HuH-7.5 (cell line): ENCODE measurements at regions not wholly inside any gene's neighbourhood (a gene's known extent, or its start where the extent isn't known, plus 50 kb on each side); places are given as distances from the start of the nearest gene placed in this dataset.
"Not testable (repeated sequence)": the region's sequence is repeated elsewhere in the genome, so short reads cannot be mapped to it uniquely, and the experiment has no call there.

Source experiments
- DNase-seq: peaks from one replicate; pipeline ENCODE4 v3.0.0; 2011; ENCODE audit warnings: low spot score

GRCh38 chr18:9017905-9018227, 84.6 kb upstream of the NDUFV2 start:
- DNase-seq: no peak

- DNase-seq: no peak
These were observed 83.4 kb upstream of the NDUFV2 start for GRCh38 chr18:9019135-9019534.

GRCh38 chr18:9020221-9020620, 82.3 kb upstream of the NDUFV2 start:
- no peak for DNase-seq

- DNase-seq: no peak
These were observed 81.0 kb upstream of the NDUFV2 start for GRCh38 chr18:9021458-9021857.

- DNase-seq: no peak
These were observed 79.9 kb upstream of the NDUFV2 start for GRCh38 chr18:9022397-9023155.

GRCh38 chr18:9024031-9024646, 78.4 kb upstream of the NDUFV2 start:
- not testable (repeated sequence) for DNase-seq

- no peak for DNase-seq
These were observed 77.2 kb upstream of the NDUFV2 start for GRCh38 chr18:9025091-9025838.

- DNase-seq: no peak
These were observed 73.4 kb upstream of the NDUFV2 start for GRCh38 chr18:9029131-9029530.

- DNase-seq: no peak
These were observed 70.0 kb upstream of the NDUFV2 start for GRCh38 chr18:9032519-9032918.

GRCh38 chr18:9038277-9038871, 64.1 kb upstream of the NDUFV2 start:
- DNase-seq: no peak

GRCh38 chr18:9039441-9040071, 62.9 kb upstream of the NDUFV2 start:
- DNase-seq: no peak

- no peak for DNase-seq
These were observed 59.6 kb upstream of the NDUFV2 start for GRCh38 chr18:9042766-9043481.

- DNase-seq: no peak
These were observed 58.9 kb upstream of the NDUFV2 start for GRCh38 chr18:9043581-9043980.

- no peak for DNase-seq
These were observed 54.8 kb upstream of the NDUFV2 start for GRCh38 chr18:9047715-9048114.

GRCh38 chr18:9048236-9048635, 54.3 kb upstream of the NDUFV2 start:
- no peak for DNase-seq

GRCh38 chr18:9048808-9049494, 53.5 kb upstream of the NDUFV2 start:
- no peak for DNase-seq

GRCh38 chr18:9049495-9049809, 53.0 kb upstream of the NDUFV2 start:
- DNase-seq: no peak

GRCh38 chr18:9050628-9051284, 51.7 kb upstream of the NDUFV2 start:
- not testable (repeated sequence) for DNase-seq
